Heart left ventricle (tissue), 16 donors: ENCODE measurements at regions not wholly inside any gene's neighbourhood (a gene's known extent, or its start where the extent isn't known, plus 50 kb on each side); places are given as distances from the start of the nearest gene placed in this dataset.

Experiments
- ATAC-seq, 4 donors: fragments of 200-7000 bp; cut with Tn5 transposase; one replicate each; pipeline ENCODE4 v1.9.1; 2020 to 2022; ENCODE audit warnings: moderate library complexity in 4 of 4, mild to moderate bottlenecking in 3 of 4, moderate number of reproducible peaks in 1 of 4
- DNase-seq, 5 donors: peaks; one replicate each; pipeline ENCODE4 v3.0.0-alpha.2; 2020
- H3K27ac ChIP-seq, 12 donors: fragments of 200-600 bp; sonication (generic) in 4 of 12; one replicate each; pipeline versions ENCODE4 v1.5.0 to v1.8.0; 2016 to 2022; ENCODE audit warnings: mild to moderate bottlenecking in 2 of 12
- H3K27me3 ChIP-seq, 9 donors: fragments of 200-600 bp; sonication (generic) in 2 of 9; one replicate each; pipeline versions ENCODE4 v1.5.1 to v1.8.0; 2016 to 2022; ENCODE audit warnings: mild to moderate bottlenecking in 3 of 9
- H3K36me3 ChIP-seq, 9 donors: fragments of 200-600 bp; sonication (generic) in 2 of 9; one replicate each; pipeline versions ENCODE4 v1.5.0 to v1.8.0; 2018 to 2022; ENCODE audit warnings: mild to moderate bottlenecking in 2 of 9
- H3K4me1 ChIP-seq, 12 donors: fragments of 200-600 bp; sonication (generic) in 4 of 12; one replicate each; pipeline versions ENCODE4 v1.5.0 to v1.8.0; 2016 to 2022; ENCODE audit warnings: mild to moderate bottlenecking in 3 of 12
- H3K4me3 ChIP-seq, 12 donors: fragments of 200-600 bp; sonication (generic) in 4 of 12; one replicate each; pipeline versions ENCODE4 v1.5.0 to v1.8.0; 2017 to 2022; ENCODE audit warnings: mild to moderate bottlenecking in 9 of 12, moderate library complexity in 4 of 12
- H3K9me3 ChIP-seq, 12 donors: fragments of 200-600 bp; sonication (generic) in 4 of 12; one replicate each; pipeline versions ENCODE4 v1.5.0 to v1.8.0; 2016 to 2022; ENCODE audit warnings: mild to moderate bottlenecking in 1 of 12
- POLR2A ChIP-seq, 2 donors: fragments of 450-650 bp; IDR thresholded peaks; one replicate each; pipeline ENCODE4 v1.6.1; 2017; ENCODE audit warnings: antibody characterized with exemption in 2 of 2, mild to moderate bottlenecking in 2 of 2, moderate library complexity in 2 of 2
- WGBS, 4 donors: extraction: QIAGEN DNeasy Blood & Tissue Kit in 2 of 4; methylation state at CpG; one replicate each; pipeline versions ENCODE4 v1.1.5 to v1.1.7; 2013 to 2018; 5-methylcytosine and 5-hydroxymethylcytosine counted together
- intact Hi-C, 10 donors: fragments of 100-400 bp; cut with DNase I; formaldehyde crosslinking; loops; one replicate each; pipeline versions ENCODE4 v1.11.1 to v1.14.2; 2022
- TF ChIP-seq, protein P1 (sequence below), 12 donors: fragments of 200-600 bp; sonication (generic) in 4 of 12; IDR thresholded peaks; one replicate each; pipeline versions ENCODE4 v1.5.0 to v1.8.0; 2018 to 2022; ENCODE audit warnings: antibody characterized with exemption in 12 of 12, mild to moderate bottlenecking in 5 of 12
- donor health status: ischemic (EF 13 %, LVEDD 7.1; RV severe dilation, severe dysfunction).
- donor health status: healthy with polysubstance abuse.
- donor health status: DM: no; HTN: yes; CAD: no.
- donor health status: DM: no; HTN: no; CAD: no.
- donor health status: ischemic (EF 25% LVEDD 6.9; RV normal size, moderate dysfunction).
- donor health status: ischemic (EF 25% LVEDD 5.7; RV mildly dilated, moderate dysfunction).
- donor health status: healthy.
- donor health status: DM: yes; HTN: yes; CAD: no.
- donor health status: ischemic (EF 35%, LVEDD 5.7; RV mildly dilated, moderate dysfunction).
- donor health status: nonischemic (EF 11% LVEDD 7.7; RV severe dilation, severe dysfunction).
- donor health status: DM: yes; HTN: yes; CAD: no.
- donor health status: PGD.
- donor health status: ischemic (EF 29% LVEDD 5.4; RV normal size, mild dysfunction).
- donor health status: nonischemic (EF 23%, LVEDD 6.1; RV moderate dilation, normal function).

DNA sequence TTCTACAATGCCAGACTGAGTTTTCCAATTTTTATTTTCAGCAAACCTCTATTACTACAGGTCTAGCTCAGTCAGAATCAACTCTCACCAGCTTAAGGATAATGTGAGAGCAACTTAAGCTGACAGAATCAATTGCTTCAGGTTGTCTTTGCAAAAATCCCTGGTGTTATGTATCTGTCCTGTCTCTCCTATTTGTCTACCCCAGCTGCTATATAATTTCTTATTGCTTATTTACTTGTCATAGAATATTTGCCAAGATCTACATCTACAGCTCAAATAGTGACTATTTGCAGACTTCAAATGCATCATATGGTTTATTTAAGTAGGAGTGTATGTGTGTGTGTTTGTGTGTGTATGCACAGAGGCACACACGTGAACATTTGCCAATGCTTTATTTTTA lies 54.1 kb downstream of the FOXG1 start:
- Histone ChIP-seq H3K27me3 (no peaks in the 10 kb centered on the region), H3K4me1 (no peaks in the 10 kb centered on the region), H3K4me3 (no peak overlapping the region), H3K27ac (no peak overlapping the region), H3K36me3 (no peaks in the 10 kb centered on the region), H3K9me3 (peaks cover 0 to 34% (median 13%) of the 10 kb centered on the region in 12 donors)
- ATAC-seq (no peak), DNase-seq (no peak)
- no peak for TF ChIP-seq POLR2A (IDR thresholded peaks at IDR 0.05)
- TF ChIP-seq, protein P1, sequence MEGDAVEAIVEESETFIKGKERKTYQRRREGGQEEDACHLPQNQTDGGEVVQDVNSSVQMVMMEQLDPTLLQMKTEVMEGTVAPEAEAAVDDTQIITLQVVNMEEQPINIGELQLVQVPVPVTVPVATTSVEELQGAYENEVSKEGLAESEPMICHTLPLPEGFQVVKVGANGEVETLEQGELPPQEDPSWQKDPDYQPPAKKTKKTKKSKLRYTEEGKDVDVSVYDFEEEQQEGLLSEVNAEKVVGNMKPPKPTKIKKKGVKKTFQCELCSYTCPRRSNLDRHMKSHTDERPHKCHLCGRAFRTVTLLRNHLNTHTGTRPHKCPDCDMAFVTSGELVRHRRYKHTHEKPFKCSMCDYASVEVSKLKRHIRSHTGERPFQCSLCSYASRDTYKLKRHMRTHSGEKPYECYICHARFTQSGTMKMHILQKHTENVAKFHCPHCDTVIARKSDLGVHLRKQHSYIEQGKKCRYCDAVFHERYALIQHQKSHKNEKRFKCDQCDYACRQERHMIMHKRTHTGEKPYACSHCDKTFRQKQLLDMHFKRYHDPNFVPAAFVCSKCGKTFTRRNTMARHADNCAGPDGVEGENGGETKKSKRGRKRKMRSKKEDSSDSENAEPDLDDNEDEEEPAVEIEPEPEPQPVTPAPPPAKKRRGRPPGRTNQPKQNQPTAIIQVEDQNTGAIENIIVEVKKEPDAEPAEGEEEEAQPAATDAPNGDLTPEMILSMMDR (IDR thresholded peaks at IDR 0.05), result no peak
- intact Hi-C loops, result no loop called here
- WGBS, 4 donors, result 65 to 81% (median 76%) methylated on average over 1 of the region's 1 CpG

DNA sequence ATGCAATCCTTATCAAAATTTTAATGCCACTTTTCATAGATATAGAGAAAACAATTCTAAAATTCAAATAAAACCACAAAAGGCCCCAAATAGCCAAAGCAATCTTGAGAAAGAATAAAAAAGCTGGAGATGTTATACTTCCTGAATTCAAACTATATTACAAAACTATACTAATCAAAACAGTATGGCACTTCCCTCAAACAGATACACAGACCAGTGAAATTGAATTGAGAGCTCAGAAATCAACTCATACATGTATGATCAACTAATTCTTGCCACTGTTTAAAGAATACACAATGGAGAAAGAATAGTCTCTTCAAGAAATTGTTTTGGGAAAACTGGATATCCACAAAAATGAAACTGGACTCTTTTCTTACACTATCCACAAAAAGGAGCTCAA lies 55.4 kb downstream of the FOXG1 start:
- intact Hi-C loops, result no loop called here
- no peak for DNase-seq
- no peak for ATAC-seq
- no peak for TF ChIP-seq POLR2A (IDR thresholded peaks at IDR 0.05)
- TF ChIP-seq, protein P1 (IDR thresholded peaks at IDR 0.05), result no peak
- Histone ChIP-seq H3K4me1 (no peaks in the 10 kb centered on the region), H3K27ac (no peak overlapping the region), H3K4me3 (no peak overlapping the region), H3K36me3 (no peaks in the 10 kb centered on the region), H3K9me3 (peaks cover 0 to 34% (median 13%) of the 10 kb centered on the region in 12 donors), H3K27me3 (no peaks in the 10 kb centered on the region)

DNA sequence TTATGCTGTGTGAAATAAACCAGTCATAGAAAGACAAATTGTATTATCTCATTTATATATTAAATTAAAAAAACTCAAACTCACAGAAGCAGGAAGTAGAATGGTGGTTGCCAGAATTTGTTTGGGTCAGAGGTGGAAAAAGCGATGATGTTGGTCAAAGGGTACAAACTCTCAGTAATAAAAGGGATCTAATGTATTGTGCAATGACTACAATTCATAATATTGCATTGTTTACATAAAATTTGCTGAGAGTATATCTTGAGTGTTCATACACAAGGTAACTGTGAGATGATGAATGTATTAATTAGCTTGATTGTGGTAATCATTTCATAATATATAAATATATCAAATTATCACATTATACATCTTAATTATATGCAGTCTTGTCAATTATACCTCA lies 56.7 kb downstream of the FOXG1 start:
- H3K27ac ChIP-seq, result no peak overlapping the region
- no peak overlapping the region for H3K4me3 ChIP-seq
- ATAC-seq, result no peak
- 84 to 93% (median 86%) methylated on average over 1 of the region's 1 CpG for WGBS, 4 donors
- TF ChIP-seq, protein P1 (IDR thresholded peaks at IDR 0.05), result no peak
- no peak for TF ChIP-seq POLR2A (IDR thresholded peaks at IDR 0.05)
- intact Hi-C loops, result no loop called here
- DNase-seq, result no peak
- H3K9me3 ChIP-seq, result peaks cover 0 to 34% (median 13%) of the 10 kb centered on the region in 12 donors
- H3K27me3 ChIP-seq, result no peaks in the 10 kb centered on the region
- H3K4me1 ChIP-seq, result no peaks in the 10 kb centered on the region
- H3K36me3 ChIP-seq, result no peaks in the 10 kb centered on the region

DNA sequence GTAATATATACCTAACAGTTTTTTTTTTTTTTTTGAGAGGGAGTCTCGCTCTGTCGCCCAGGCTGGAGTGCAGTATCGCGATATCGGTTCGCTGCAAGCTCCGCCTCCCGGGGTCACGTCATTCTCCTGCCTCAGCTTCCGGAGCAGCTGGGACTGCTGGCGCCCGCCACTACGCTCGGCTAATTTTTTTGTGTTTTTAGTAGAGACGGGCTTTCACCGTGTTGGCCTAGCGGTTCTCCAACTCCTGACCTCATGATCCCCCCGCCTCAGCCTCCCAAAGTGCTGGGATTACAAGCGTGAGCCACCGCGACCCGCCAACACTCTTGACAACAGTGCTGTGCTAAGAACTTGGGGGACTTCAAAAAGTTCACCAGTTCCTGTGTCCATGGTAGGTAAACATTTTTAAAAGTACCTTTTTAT lies 63.5 kb downstream of the FOXG1 start:
- Histone ChIP-seq H3K9me3 (no peaks in the 10 kb centered on the region), H3K4me3 (peak overlapping the region in 1 of 12 donors; percentile 23), H3K4me1 (no peaks in the 10 kb centered on the region), H3K27ac (no peak overlapping the region), H3K36me3 (no peaks in the 10 kb centered on the region), H3K27me3 (peaks cover 0 to 4% (median 0%) of the 10 kb centered on the region in 9 donors)
- ATAC-seq, result no peak
- no peak for TF ChIP-seq POLR2A (IDR thresholded peaks at IDR 0.05)
- TF ChIP-seq, protein P1 (IDR thresholded peaks at IDR 0.05), result no peak
- DNase-seq, result no peak
- intact Hi-C loops, result no loop called here
- 81 to 94% (median 93%) methylated on average over 22 of the region's 22 CpGs for WGBS, 4 donors
